ENCODE measurements at regions not wholly inside any gene's neighbourhood (a gene's known extent, or its start where the extent isn't known, plus 50 kb on each side); places are given as distances from the start of the nearest gene placed in this dataset.

GRCh38 chr5:56513141-56513540, 280.0 kb upstream of the ANKRD55 start:
- Histone ChIP-seq H3K4me3 (no peak overlapping the region), H3K27me3 (no peaks in the 10 kb centered on the region), H3K9me3 (no peaks in the 10 kb centered on the region), H3K36me3 (no peaks in the 10 kb centered on the region)
- no peak for DNase-seq

DNA sequence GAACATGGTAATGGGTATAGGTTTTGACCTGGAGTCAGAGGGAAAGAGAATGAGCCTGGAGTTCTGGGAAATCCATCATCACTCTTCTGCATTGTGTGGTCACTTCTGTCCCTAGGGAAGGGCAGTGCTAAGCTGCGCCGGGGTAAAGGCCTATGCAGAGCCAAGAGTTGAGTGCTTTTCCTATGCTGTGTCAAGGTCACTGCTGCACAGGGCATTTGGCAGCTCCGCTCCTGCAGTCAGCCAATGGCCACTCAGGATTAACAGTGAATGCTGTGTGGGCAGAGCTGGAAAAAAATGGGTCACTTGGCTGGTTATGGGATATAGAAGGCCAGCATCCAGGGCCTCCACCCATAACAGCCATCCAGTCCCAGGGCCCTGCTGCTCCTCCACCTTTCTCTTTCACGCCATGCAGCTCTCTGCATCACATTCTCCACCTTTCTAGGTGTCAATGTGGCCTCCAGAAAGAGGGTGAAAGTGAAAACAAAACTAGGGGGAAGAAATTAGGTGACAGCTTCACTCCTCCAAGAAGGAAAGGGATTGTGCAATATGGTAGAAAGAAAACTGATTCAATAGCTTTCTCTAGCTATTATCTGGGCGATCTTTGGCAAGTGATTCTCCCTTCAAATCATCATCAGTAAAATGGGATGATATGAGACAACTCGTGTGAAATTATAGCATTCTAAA, 279.3 kb upstream of the ANKRD55 start:
- Histone ChIP-seq H3K27me3 (no peaks in the 10 kb centered on the region), H3K36me3 (no peaks in the 10 kb centered on the region), H3K4me3 (no peak overlapping the region), H3K9me3 (no peaks in the 10 kb centered on the region)
- no peak for DNase-seq

- no peak overlapping the region for H3K4me3 ChIP-seq
- H3K9me3 ChIP-seq = no peaks in the 10 kb centered on the region
- H3K36me3 ChIP-seq = no peaks in the 10 kb centered on the region
- no peaks in the 10 kb centered on the region for H3K27me3 ChIP-seq
- DNase-seq = no peak
Measured at GRCh38 chr5:56511326-56511841, 278.3 kb upstream of the ANKRD55 start.

- no peak overlapping the region for H3K4me3 ChIP-seq
Measured at GRCh38 chr5:56508249-56508648, 275.1 kb upstream of the ANKRD55 start.

DNA sequence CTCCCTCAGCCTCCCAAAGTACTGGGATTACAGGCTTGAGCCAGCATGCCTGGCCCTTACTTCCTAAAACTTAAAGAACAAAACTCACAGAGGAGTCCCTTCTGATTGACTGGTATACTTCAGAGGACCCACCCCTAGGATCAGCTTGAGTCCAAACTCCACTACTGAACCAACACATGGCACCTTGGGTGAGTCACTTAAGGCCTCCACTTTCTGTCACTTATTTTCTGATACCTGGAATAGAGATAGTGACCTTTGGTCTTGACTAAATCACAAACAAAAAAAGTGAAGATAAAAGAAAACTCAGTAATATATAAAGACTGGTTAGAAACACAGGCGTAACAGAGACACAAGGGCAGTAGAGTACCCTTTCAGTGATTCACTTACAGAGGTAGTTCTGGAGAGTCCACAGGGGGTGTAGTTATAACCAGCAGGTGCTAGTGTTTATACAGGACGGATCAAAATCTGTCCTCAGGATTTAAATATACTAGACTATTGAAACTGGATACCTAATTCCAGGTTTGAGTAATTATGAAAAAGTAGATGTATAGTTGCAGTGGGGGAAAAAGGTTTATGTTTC, 274.3 kb upstream of the ANKRD55 start:
- no peaks in the 10 kb centered on the region for H3K36me3 ChIP-seq
- DNase-seq = no peak
- no peaks in the 10 kb centered on the region for H3K9me3 ChIP-seq

More at GRCh38 chr5:56508249-56508648, 275.1 kb upstream of the ANKRD55 start:
- no peaks in the 10 kb centered on the region for H3K36me3 ChIP-seq
- H3K9me3 ChIP-seq = no peaks in the 10 kb centered on the region
- DNase-seq = no peak
- H3K27me3 ChIP-seq = no peaks in the 10 kb centered on the region

DNA sequence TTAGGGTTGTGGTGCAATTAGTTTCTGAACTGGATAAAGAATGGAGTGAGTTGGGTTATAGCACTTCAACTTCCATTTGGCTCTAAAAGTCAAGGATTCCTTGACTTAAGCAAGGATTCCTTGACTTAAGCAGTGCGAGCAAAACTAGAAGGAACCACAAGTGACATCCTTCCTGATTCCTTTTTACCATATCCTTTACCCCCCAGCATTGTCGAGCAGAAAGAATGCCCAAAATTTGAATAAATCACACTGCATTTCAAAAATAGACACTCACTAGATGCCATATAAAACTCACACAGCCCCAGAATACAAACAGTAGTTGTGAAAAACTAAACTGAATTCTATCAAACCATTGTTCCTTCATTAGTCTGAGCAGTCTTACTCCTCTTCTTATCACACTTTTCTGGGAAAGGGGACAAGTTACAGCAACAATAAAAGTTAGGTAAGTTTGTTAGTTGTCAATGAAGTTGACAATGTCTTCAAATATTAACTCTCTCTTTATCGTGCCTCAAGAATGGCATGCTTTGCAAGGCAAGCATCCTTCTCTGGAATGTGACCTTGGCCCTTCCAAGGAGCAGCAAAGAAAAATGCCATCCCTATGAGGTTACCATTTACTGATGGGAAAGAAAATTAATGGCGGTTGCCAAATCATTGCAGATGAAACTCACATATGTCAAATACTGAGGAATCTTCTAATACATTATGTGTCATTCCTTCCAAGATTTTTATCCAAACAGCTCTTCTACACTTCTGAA, 273.3 kb upstream of the ANKRD55 start:
- no peak for DNase-seq
- H3K27me3 ChIP-seq = no peaks in the 10 kb centered on the region
- H3K4me3 ChIP-seq = no peak overlapping the region
- H3K9me3 ChIP-seq = no peaks in the 10 kb centered on the region
- H3K36me3 ChIP-seq = no peaks in the 10 kb centered on the region

More for the DNA sequence above, 274.3 kb upstream of the ANKRD55 start:
- no peak overlapping the region for H3K4me3 ChIP-seq
- no peaks in the 10 kb centered on the region for H3K27me3 ChIP-seq

- H3K4me3 ChIP-seq = no peak overlapping the region
- H3K9me3 ChIP-seq = no peaks in the 10 kb centered on the region
- no peak for DNase-seq
- H3K36me3 ChIP-seq = no peaks in the 10 kb centered on the region
- H3K27me3 ChIP-seq = no peaks in the 10 kb centered on the region
Measured at GRCh38 chr5:56503929-56504328, 270.8 kb upstream of the ANKRD55 start.

DNA sequence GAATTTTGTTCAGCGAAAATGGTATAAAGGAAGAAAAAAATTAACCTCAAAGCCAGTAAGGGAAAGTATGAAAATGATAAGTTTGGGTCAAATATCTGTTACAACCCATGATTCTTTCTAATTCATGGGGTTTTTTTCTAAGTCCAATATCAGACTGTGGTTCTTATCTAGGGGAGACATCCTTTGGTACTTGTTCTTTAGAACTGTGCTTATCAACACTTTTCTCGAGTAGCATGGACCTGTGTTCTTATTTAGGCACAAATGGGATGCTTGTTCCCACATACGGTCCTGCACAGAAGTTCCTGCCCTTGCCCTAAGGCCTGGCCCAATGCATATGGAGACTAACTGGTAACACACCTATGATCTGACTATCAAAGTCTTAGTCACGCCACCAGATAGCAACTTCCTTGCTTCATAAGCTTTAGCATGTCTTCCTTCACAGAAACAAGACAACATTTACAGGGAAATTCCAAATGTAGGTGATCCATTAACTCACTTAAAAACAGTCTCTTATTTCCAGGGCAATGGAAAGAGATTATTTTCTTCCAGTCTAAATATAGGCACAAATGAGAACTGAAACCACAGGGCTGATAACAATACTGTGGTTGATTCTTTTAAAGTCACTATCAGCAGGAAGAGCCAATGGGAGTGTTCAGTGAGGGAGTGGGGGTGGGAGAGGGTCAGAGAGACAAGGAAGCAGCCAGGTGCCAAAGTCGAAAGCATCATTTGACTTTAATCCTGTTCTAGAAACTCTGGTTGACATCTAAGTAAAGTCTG, 268.8 kb upstream of the ANKRD55 start:
- H3K27me3 ChIP-seq = no peaks in the 10 kb centered on the region
- no peak for DNase-seq
- no peaks in the 10 kb centered on the region for H3K36me3 ChIP-seq
- no peak overlapping the region for H3K4me3 ChIP-seq
- H3K9me3 ChIP-seq = no peaks in the 10 kb centered on the region

GRCh38 chr5:56499901-56500300, 266.8 kb upstream of the ANKRD55 start:
- no peak for DNase-seq
- Histone ChIP-seq H3K4me3 (no peak overlapping the region), H3K36me3 (no peaks in the 10 kb centered on the region), H3K27me3 (no peaks in the 10 kb centered on the region), H3K9me3 (no peaks in the 10 kb centered on the region)

- Histone ChIP-seq H3K27me3 (no peaks in the 10 kb centered on the region), H3K9me3 (no peaks in the 10 kb centered on the region), H3K4me3 (no peak overlapping the region), H3K36me3 (no peaks in the 10 kb centered on the region)
- DNase-seq = no peak
Measured at GRCh38 chr5:56499491-56499890, 266.4 kb upstream of the ANKRD55 start.

- no peaks in the 10 kb centered on the region for H3K27me3 ChIP-seq
- H3K4me3 ChIP-seq = no peak overlapping the region
- H3K9me3 ChIP-seq = no peaks in the 10 kb centered on the region
- H3K36me3 ChIP-seq = no peaks in the 10 kb centered on the region
- no peak for DNase-seq
Measured at GRCh38 chr5:56498759-56499395, 265.7 kb upstream of the ANKRD55 start.

- H3K4me3 ChIP-seq = no peak overlapping the region
- no peak for DNase-seq
- H3K9me3 ChIP-seq = no peaks in the 10 kb centered on the region
- H3K36me3 ChIP-seq = no peaks in the 10 kb centered on the region
- H3K27me3 ChIP-seq = no peaks in the 10 kb centered on the region
Measured at GRCh38 chr5:56496581-56497063, 263.5 kb upstream of the ANKRD55 start.

DNA sequence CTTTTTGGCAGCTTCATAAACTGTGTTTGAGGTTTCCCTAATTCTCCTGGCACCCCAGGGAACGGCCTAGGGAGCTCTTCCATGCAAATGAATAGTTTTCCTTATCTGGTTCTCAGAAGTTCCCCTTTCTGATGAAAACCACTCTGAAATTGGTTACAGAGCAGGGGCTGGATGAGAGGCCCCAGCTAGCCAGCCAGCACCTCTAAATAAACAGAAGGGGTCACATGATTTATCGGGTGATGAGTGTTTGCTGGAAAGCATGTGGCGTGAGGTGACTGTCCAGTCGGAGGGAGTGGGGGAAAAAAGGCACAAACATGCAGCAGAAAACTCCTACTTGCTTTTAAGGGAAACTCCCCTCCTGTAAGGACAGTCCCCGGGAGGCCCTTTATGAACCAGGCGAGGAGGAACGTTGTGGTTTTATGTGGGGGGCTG, 261.2 kb upstream of the ANKRD55 start:
- Histone ChIP-seq H3K27me3 (no peaks in the 10 kb centered on the region), H3K9me3 (no peaks in the 10 kb centered on the region), H3K36me3 (no peaks in the 10 kb centered on the region), H3K4me3 (no peak overlapping the region)
- DNase-seq = no peak

GRCh38 chr5:56493766-56494165, 260.6 kb upstream of the ANKRD55 start:
- Histone ChIP-seq H3K9me3 (no peaks in the 10 kb centered on the region), H3K36me3 (no peaks in the 10 kb centered on the region), H3K27me3 (no peaks in the 10 kb centered on the region), H3K4me3 (no peak overlapping the region)
- no peak for DNase-seq

DNA sequence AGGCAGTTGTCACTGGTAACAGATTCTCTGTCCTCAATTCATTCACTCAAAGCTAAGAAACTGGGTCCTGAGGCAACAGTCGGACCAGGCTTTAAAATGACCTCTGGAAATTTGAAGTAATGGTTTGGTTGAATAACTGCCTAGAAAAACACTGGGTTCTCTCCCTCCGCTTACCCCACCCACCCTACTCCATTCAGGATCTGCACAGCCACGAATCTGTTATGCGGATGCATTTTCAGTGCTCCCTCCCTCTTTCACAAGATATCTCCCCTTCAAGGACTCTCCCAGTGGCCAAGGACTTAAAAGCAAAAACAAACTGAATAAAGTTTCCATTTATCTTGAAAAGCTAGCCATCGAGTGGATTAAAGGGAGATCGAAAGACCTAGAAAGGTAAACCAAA, 260.2 kb upstream of the ANKRD55 start:
- no peaks in the 10 kb centered on the region for H3K27me3 ChIP-seq
- H3K4me3 ChIP-seq = no peak overlapping the region
- DNase-seq = no peak
- H3K36me3 ChIP-seq = no peaks in the 10 kb centered on the region
- no peaks in the 10 kb centered on the region for H3K9me3 ChIP-seq

- Histone ChIP-seq H3K36me3 (no peaks in the 10 kb centered on the region), H3K27me3 (no peaks in the 10 kb centered on the region), H3K9me3 (no peaks in the 10 kb centered on the region), H3K4me3 (no peak overlapping the region)
- DNase-seq = no peak
Measured at GRCh38 chr5:56492812-56493211, 259.7 kb upstream of the ANKRD55 start.

Data from MG63 (cell line).